ENCODE measurements at regions not wholly inside any gene's neighbourhood (a gene's known extent, or its start where the extent isn't known, plus 50 kb on each side); places are given as distances from the start of the nearest gene placed in this dataset.
"Not testable (repeated sequence)": the region's sequence is repeated elsewhere in the genome, so short reads cannot be mapped to it uniquely, and the experiment has no call there.

- DNase-seq (ENCODE audit: extremely low spot score, insufficient read length, low read depth) = no peak
- FAIRE-seq = no peak
Measured at GRCh38 chr2:16241166-16242160, 301.1 kb downstream of the MYCN start.

DNA sequence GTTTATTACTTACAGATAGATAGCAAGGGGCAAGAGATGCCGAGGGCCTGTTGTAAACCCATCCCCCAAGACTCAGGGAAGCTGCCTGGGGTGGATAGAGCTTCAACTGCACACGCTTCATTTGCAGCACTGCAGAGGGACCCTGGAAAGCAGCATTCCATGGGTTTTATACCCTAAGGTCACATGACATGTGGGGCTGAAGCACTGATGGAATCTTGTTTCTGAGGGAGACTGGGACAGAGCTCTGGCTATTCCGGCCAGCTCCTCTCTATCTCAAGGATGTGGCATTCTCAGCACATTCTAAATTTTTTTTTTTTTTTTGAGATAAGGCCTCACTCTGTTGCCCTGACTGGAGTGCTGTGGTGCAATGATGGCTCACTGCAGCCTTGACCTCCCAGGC, 300.1 kb downstream of the MYCN start:
- DNase-seq (ENCODE audit: extremely low spot score, insufficient read length, low read depth) = no peak
- no peak for FAIRE-seq

DNA sequence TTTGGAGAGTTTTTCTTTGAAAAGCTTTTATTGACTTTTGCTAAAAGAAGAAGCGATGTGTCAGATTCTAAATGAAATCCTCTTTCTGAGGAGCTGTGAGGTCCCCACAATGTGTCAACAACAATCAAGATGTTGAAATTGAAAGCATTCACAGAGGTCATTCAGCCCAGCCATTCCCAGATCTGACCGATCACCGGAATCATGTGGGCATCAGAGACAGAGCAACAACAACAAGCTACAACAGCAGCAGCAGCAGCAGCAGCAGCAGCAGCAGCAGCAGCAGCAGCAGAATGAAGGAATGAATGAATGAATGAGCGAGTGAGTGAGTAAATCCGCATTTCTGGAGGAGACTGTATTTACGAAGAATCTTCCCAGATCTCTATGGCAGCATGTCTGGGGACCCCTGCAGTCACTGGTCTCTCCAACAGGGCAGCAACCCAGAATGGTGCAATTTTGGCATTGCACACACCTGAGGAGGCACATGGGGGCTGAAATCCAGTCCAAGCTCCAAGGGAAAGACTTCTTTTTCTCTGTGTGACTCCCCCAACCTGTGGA, 299.0 kb downstream of the MYCN start:
- FAIRE-seq (no peak), DNase-seq (ENCODE audit: extremely low spot score, insufficient read length, low read depth) (no peak)

DNA sequence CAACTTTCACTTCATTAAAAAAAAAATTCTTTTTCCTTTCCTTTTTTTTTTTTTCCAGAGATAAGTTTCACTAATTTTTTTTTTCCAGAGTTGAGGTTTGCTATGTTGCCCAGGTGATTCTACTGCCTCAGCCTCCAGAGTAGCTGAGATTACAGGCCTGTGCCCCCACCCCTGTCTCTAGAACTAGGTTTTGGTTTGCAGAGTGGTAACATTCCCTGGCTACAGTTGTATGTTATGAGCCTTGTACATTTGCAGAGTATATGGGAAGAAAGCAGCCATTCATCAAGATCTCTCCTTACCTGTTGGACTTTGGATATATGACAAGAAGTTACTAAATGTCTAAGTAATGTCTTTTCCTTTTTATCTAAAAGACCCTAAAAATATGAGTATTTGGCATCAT, 298.4 kb downstream of the MYCN start:
- no peak for FAIRE-seq
- no peak for DNase-seq (ENCODE audit: extremely low spot score, insufficient read length, low read depth)

- DNase-seq (ENCODE audit: extremely low spot score, insufficient read length, low read depth) (no peak), FAIRE-seq (no peak)
Measured at GRCh38 chr2:16238001-16238761, 297.8 kb downstream of the MYCN start.

- no peak for DNase-seq (ENCODE audit: extremely low spot score, insufficient read length, low read depth)
- FAIRE-seq = no peak
Measured at GRCh38 chr2:16235747-16236146, 295.4 kb downstream of the MYCN start.

- not testable (repeated sequence) for DNase-seq (ENCODE audit: extremely low spot score, insufficient read length, low read depth); FAIRE-seq
Measured at GRCh38 chr2:16235291-16235690, 294.9 kb downstream of the MYCN start.

GRCh38 chr2:16228951-16229350, 288.6 kb downstream of the MYCN start:
- DNase-seq (ENCODE audit: extremely low spot score, insufficient read length, low read depth) (no peak), FAIRE-seq (no peak)

GRCh38 chr2:16228471-16228870, 288.1 kb downstream of the MYCN start:
- no peak for FAIRE-seq
- no peak for DNase-seq (ENCODE audit: extremely low spot score, insufficient read length, low read depth)

GRCh38 chr2:16227811-16228462, 287.6 kb downstream of the MYCN start:
- no peak for DNase-seq (ENCODE audit: extremely low spot score, insufficient read length, low read depth)
- FAIRE-seq = no peak

GRCh38 chr2:16226943-16227664, 286.8 kb downstream of the MYCN start:
- no peak for FAIRE-seq
- no peak for DNase-seq (ENCODE audit: extremely low spot score, insufficient read length, low read depth)

DNA sequence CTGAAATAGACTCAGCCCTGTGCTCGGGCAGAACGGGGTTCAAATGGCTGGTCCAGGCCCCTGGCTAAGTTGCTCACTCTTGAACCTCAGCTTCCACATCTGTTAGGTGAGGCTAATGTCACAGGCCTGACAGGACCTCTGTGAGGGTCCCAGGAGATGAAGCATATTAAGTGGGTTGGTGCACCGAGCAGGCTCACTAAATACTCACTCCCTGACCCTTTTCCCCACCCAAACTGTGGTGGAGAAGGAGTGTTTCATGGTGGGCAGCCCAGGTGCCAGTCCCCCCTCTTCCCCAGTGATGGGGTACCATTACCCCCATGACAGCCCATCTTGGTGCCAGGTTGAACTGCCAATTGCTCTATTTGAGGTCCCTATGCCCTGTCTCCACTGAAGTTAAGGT, 286.0 kb downstream of the MYCN start:
- no peak for FAIRE-seq
- DNase-seq (ENCODE audit: extremely low spot score, insufficient read length, low read depth) = no peak

- DNase-seq (ENCODE audit: extremely low spot score, insufficient read length, low read depth) = no peak
Measured at GRCh38 chr2:16225545-16225944, 285.2 kb downstream of the MYCN start.

DNA sequence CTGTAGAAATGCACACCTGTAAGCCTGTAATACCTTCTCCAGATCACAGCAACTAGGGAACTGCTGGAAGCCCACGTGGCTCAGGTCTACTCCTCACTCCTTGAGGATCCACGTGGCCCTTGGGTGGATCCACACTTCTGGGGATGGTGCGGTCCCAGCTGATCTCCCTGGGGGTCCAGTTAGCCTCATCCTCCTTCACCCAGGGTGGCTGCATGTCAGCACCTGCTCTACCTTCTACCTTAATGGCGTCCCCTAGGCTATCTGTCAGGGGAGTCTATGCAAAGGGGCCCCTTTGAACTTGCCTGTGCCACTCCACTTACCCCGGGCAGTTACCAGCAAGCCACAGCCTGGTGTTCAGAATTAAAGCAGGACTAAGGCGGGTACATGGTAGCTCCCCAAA, 284.7 kb downstream of the MYCN start:
- DNase-seq (ENCODE audit: extremely low spot score, insufficient read length, low read depth) (no peak), FAIRE-seq (no peak)

More at GRCh38 chr2:16225545-16225944, 285.2 kb downstream of the MYCN start:
- FAIRE-seq = no peak

DNA sequence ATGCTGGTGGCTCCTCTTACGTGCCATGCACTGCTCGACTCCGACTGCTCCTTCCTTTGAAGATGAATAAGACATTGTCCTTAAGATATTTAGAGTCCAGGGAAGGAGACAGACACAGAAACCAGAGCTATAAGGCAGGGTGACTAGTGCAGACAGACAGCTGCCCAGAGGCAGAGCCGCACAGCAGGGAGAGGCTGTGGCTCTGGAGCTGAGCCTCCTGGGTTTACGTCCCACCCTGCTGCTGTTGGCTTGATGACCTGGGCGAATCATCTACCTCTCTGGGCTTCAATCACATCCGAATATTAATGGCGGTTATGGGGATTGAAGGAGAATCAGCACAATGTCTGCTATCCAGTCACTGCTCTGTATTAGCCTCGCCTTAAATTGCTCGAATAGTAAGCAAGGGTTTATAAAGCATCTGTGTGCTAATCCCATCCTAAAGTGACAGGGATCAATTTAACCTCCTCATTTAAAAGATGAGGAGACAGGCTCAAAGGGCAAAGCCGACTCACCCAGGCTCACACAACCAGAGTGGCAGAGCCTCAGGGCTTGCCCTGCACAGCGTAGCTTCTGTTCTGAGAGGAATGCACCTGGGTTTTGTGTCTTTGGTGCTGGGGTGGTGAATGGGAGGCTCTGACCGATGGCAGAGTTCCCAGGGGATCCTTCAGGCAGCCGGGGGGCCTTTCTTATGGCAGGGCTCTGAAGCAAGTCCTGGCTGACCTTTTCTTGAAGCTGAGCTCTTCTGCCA, 284.1 kb downstream of the MYCN start:
- no peak for DNase-seq (ENCODE audit: extremely low spot score, insufficient read length, low read depth)

GRCh38 chr2:16223841-16224177, 283.5 kb downstream of the MYCN start:
- DNase-seq (ENCODE audit: extremely low spot score, insufficient read length, low read depth) (no peak), FAIRE-seq (no peak)

More for the DNA sequence above, 284.1 kb downstream of the MYCN start:
- FAIRE-seq = no peak

DNA sequence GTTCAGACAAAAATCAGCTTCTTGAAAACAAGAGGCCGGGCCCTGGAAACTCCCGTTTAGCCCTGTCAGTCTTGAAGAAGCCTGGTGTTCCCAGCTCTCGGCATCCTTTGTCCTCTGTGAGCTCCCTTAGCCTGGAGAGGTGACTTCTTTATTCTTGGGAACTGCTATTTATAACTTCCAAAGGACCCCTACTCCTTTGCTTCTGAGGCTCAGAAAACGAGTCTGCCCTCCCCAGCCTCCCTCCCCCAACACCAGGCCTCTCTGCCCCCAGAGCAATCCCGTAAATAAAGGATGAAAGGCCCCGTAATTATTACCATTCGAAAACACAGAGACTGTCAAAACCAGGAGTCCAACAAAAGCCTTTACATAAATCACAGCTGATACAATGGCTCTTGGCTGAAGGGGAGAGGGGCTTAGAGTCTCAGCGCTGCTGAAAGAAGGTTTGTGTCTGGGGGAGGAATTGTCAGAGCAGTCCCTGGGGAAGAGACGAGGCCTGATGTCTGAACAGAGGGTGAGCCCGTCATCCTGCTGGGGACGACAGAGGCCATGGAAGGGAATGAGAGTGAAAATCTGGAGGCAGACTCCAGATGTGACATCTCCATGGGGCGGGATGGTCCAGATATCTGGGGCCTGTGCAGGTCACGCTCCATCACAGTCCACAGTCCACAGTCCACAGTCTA, 283.0 kb downstream of the MYCN start:
- no peak for DNase-seq (ENCODE audit: extremely low spot score, insufficient read length, low read depth)
- no peak for FAIRE-seq

- no peak for FAIRE-seq
- DNase-seq (ENCODE audit: extremely low spot score, insufficient read length, low read depth) = no peak
Measured at GRCh38 chr2:16222326-16222725, 282.0 kb downstream of the MYCN start.

Measured in GM18507 (cell line).